CMK (cell line): ENCODE measurements at regions not wholly inside any gene's neighbourhood (a gene's known extent, or its start where the extent isn't known, plus 50 kb on each side); places are given as distances from the start of the nearest gene placed in this dataset.

ENCODE experiments used
- DNase-seq: peaks from one replicate; pipeline ENCODE4 v3.0.0-alpha.2; 2010; ENCODE audit warnings: low read depth

- DNase-seq = no peak
These were observed 448.2 kb upstream of the SETBP1 start for GRCh38 chr18:44232500-44232899.

DNA sequence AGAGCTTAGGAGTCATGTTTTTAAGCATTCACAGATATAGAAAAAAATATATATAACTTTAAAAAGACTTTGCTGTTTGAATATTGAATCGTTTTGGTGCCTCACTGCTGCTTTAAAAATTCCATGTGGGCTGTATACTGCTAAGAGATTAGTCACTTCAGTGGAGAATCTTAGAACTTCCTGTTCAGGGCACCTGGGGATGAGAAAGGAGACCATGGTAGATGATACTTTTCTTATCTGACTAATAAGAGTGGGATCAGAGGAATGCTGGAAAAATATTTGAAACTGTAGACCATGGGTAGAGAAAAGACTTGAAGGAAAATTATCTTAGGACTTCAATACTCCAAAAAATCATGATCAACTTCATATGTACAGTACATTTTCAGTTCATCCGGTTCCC, 442.2 kb upstream of the SETBP1 start:
- no peak for DNase-seq

- DNase-seq = no peak
These were observed 441.8 kb upstream of the SETBP1 start for GRCh38 chr18:44238911-44239310.

DNA sequence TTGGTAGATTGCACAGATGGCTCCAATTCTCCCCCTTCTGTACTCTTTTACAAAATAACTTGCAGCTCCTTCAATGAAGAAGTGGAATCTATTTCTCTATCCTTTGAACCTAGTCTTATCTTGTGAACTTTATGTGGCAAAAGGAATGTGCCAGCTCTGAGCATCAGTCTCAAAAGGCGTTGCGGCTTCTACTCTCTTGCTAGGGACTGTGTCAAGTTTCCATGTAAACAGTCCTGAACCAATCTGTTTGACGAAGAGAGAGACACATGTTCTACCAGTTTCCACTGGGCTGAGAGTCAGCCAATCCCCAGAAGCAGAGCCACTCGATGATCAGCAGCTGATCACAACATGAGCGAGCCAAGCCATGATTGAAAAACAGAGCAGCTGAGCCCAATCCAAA, 439.7 kb upstream of the SETBP1 start:
- no peak for DNase-seq

GRCh38 chr18:44245019-44245418, 435.7 kb upstream of the SETBP1 start:
- DNase-seq = no peak

DNA sequence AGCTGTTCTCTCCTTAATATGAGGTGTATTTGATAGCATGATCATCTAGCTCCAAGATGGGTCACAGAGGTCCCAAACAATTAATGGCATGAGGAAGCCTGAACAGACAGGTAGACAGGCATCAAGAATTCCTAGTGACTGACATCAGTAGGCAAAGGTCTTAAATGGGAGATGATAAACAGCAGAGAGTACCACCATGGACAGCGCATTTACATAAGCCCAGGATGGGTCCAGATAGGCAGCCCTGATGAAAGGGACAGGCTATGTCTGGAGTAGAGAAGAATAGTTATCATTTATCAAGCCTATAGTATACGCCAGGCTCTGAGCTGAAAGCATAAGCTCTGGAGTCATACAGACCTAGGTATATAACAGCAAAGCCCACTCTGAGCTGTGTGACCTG, 434.7 kb upstream of the SETBP1 start:
- no peak for DNase-seq

DNA sequence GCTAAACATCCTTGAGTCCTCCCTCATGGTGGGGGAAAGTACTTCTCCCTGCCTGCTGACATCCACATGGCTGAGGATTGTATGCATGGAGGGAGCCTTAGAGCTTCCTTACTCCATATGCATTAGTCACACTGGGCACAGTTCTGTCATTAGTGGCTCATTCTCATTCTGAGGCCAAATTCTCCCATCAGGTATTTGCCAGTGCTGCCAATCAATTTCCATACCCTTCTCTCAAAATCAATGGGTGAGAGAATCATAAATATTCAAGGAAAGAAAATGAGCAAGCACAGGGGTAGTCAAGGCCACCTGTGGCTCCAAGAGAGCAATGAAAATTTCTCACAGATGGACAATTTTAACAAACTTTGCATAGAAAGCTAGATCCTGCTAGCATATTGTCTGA, 422.6 kb upstream of the SETBP1 start:
- no peak for DNase-seq

DNA sequence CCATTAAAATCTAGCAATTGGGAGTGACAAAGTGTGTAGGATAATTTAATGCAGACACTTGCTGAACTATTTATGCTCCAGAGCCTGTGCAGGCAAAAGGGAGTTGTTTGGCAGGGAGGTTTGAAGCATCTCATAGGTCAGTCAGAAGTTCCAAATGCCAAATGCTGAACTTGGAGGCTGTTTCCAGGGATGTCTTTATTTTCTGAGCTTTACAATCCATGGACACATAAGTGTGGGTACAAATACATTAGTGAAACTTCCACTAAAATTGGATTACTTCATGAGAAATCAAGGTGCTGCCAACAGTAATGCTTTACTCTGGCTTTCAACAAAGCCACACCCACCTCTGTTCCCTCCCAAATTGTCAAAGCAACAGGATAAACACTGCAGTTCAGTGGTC, 422.1 kb upstream of the SETBP1 start:
- DNase-seq = no peak

- DNase-seq = no peak
These were observed 421.1 kb upstream of the SETBP1 start for GRCh38 chr18:44259610-44260009.

DNA sequence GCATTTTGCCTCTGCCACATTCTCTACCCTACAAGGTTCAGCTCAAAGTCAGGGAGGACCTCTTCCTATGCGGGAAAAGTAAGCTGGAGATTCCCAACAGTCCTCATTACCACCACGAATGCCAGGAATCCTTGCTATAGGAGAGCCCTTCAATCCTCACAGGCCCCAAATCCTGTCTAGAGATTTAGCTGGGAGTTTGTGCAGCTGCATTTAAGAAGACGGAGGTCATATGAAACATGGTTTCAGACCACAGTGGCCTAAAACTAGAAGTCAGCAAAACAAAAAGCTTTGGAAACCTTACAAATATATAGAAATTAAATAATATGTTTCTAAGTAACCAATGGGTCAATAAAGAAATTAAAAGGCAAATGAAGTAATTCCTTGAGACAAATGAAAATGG, 415.3 kb upstream of the SETBP1 start:
- DNase-seq = no peak

GRCh38 chr18:44273298-44273697, 407.4 kb upstream of the SETBP1 start:
- DNase-seq = no peak

DNA sequence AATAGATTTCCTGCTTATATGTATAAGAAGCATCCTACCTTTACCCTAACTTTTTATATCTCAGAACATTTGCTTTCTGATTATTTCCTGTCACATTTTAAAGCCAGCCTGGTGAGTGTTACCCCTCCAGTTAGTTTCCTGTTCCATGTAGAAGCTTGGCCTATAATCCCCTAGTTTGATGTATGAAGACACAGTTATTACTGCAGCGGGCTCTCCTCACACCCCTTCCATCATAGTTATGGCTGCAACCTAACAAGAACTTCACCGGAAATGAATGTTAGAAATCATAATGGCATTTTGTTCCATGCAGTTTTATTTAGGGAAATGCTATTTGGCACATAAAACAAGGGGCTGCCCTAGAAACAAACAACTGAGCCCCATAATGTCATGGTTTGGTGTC, 400.2 kb upstream of the SETBP1 start:
- no peak for DNase-seq

GRCh38 chr18:44286049-44286448, 394.6 kb upstream of the SETBP1 start:
- no peak for DNase-seq

DNA sequence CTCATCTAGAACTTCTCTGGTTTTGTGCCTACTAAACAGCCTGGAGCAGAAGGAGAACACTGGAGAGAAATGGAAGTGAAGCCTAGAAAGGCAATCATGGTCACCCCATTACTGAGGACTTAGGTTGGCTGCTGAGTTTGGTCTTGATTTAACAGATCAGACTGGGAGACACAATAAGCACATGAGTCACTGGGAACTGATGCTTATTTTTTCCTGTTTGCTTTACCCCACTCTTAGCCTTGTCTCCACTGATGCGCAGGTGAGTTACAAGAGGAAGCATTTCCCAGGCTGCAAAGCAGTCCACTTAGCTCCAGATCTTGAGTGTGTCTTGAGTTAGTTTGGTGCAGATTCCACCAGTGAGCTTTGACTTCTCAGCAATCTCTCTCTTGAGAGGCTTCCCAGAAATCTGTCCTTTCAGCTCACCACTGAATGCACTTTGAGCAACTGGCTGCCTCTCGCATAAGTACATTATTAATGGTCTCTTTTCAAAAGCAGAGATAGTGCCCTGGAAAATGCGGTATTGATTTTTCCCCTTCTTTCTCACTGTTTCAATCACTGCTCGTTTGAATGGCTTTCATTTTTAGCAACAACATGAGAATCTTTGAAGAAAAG, 390.2 kb upstream of the SETBP1 start:
- DNase-seq = no peak

DNA sequence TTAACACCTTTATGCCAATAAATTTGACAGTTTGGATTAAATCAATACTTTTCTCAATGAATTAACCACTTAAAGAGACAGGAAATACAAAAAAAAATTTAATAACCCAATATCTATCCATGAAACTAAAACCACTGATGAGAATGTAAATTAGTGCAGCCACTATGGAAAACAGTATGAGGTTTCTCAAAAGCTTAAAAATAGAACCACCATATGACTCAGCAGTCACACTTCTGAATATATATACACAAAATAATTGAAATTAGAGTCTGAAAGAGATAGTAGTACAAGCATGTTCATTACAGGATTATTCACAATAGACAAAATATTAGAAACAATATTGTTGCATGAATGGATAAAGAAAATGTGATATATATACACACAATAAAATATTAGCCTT, 382.1 kb upstream of the SETBP1 start:
- DNase-seq = no peak

DNA sequence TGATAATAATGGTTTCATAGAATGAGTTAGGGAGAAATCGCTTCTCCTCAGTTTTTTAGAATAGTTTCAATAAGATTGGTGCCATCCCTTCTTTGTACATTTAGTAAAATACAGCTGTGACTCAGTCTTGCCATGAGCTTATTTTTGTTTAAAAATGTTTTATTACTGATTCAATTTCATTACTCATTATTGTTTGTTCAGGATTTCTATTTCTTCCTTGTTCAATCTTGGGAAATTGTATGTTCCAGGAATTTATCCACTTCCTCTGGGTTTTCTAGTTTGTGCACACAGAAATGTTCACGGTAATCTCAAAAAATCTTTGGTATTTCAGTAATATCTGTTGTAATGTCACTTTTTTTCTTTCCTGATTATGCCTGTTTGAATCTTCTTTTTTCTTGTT, 371.5 kb upstream of the SETBP1 start:
- DNase-seq = no peak

DNA sequence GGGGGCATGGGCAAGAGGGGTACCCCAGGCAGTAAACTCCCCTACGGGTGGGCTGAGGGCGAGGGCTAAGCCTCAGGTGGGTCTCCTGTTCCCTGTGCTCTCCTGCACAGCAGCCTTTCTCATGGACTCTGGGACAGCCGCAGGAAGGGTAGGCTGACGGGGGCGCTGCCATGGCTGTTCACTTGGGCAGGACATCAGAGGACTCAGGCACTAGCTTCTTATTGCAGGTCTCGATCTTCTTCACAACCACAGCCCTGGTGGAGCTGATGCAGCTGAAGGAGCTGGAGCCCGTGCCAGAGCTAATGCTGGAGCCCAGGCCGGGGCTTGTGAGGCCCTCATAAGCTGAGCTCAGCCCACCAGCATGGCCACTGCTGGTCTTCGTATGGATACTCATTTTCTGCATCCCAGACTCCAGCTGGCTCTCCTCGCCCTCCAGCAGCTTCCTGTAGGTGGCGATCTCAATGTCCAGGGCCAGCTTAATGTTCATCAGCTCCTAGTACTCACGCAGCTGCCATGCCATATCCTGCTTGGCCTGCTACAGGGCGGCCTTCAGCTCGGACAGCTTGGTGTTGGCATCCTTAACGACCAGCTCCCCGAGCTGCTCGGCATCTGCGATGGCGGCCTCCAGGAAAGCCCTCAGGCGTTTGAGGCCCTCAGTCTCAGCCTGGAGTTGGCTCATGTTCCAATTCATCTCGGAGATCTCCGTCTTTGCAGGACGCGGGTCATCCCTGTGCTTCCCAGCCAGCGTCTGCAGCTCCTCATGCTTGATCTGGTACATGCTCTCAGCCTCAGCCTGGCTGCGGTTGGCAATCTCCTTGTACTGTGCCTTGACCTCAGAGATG, 359.8 kb upstream of the SETBP1 start:
- no peak for DNase-seq

DNA sequence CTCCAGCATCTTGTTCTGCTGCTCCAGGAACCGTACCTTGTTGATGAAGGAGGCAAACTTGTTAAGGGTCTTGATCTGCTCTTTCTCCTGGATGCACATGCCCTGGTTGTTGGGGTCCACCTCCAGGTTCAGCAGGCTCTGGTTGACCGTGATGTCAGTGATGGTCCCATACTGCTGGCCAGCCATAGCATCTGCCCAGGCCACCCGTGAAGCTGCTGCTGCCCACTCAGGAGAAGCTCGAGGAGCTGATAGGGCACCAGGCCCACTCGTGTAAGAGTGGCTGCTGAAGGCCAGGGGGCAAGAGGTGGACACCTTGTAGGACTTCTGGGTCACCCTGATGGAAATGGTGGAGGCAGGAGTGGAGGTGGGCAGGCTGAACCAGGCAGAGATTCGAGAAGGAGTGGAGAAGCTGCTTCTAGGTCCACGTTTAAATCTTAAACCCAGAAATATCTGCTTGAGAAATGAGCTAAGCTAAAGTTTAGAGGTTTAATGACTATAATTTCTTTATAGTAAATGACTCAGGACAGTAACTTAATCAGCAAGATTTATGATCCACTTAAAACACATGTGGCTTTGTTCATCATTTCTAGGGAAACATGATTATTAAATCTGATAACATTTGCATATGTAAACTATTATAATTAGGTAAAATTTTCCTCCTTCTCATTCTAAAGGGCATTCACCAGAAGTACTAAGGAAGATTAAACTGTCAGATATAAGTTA, 358.7 kb upstream of the SETBP1 start:
- no peak for DNase-seq

DNA sequence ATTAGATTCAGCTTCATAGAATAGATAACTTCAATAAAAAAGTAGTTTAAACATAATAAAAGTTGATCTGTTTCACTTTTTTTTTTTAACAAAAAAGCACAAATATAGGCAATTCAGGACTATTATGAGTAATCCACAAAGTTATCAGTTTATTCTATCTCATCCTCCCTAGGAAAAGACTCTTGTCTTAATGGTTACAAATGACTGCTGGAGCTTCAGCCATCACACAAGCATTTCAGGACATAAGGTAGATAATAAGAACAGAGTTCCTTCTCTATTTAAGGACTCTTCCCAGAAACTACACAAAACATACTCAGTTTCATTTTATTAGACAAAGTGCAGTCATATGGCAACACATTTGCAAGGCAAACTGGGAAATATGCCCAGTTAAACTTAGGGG, 357.6 kb upstream of the SETBP1 start:
- no peak for DNase-seq

DNA sequence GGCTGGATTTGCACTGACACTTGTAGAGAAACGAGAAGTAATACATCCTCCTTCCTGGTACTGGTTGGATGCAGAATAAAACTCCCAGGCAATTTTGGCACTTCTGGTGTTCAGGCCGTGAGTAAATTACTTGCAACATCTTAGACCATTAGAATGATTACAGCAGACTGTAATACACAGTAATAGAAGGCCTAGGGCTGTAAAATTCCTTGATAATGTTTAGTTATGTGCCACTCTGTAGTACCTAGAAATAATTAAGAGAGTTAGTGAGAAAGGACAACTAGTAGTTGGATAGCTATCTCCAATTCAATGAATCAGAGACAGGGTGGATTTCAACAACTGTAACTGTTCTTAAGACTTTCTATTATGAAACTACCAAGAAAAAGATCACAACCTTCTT, 356.3 kb upstream of the SETBP1 start:
- no peak for DNase-seq

GRCh38 chr18:44325903-44326635, 354.6 kb upstream of the SETBP1 start:
- DNase-seq = no peak
